NCI-H2029 treated with DMSO at 0.1 percent for 48 hours (cell line): ENCODE measurements at regions not wholly inside any gene's neighbourhood (a gene's known extent, or its start where the extent isn't known, plus 50 kb on each side); places are given as distances from the start of the nearest gene placed in this dataset.
"Not testable (repeated sequence)": the region's sequence is repeated elsewhere in the genome, so short reads cannot be mapped to it uniquely, and the experiment has no call there.

Experiments used
- DNase-seq: peaks from one replicate; lab custom pipeline; 2025; lab: John Stamatoyannopoulos, UW

DNA sequence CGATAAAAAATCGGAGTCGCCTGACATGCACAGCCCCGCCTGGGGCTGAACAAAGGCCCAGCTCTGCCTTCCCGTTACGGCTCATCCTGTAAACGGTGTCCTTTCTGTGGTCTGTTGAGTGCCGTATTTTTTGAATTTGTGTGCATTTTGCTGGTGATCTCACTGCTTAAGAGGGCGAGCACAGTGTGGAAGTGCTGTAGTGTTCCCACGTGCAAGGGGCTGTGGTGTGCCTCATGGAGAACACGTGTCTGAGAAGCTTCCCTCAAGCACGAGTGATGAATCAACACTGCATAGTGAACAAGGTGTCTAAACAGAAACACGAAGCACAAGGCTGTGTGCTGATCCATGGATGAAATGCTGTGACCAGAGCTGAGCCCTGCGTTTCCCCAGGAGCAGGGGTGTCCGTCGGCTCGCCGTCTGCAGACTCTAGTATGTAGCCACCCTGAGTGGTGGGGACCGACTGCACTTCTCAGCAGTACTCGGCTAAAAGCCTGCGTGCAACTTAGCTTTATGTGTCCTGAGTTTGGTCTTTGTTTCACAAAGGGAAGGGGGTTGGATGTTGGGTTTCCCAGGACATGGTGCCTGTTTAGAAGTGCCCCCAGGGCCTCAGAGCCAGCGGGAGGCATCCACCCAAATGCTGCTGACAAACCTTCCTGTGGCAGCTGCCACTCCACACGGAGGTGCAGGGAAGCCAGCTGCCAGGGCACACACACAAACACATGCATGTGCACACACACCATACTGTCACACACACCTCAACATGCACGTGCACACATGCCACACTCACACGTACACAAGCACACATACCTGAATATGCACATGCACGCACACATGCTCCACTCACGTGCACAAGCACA lies 77.2 kb upstream of the IRX4 start:
- DNase-seq = no peak

DNA sequence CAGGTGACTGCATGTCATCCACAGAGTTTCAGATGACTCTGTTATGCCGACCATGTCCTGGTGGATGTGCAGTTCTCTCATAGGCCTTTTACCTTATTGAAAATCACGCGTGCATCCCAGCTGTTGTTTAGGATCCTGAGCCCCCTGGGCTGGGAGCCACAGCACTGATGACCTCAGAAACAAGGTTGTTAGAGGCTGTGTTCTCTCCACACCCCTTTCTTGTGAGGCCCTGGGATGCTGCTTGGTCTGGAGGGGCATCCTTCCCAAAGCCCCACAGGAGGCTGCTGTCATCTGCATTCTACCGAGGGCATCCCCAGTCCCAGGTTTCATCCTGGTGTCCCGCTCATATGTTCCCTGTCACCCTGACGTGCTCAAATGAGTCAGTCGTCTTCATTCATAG lies 76.5 kb upstream of the IRX4 start:
- no peak for DNase-seq

DNA sequence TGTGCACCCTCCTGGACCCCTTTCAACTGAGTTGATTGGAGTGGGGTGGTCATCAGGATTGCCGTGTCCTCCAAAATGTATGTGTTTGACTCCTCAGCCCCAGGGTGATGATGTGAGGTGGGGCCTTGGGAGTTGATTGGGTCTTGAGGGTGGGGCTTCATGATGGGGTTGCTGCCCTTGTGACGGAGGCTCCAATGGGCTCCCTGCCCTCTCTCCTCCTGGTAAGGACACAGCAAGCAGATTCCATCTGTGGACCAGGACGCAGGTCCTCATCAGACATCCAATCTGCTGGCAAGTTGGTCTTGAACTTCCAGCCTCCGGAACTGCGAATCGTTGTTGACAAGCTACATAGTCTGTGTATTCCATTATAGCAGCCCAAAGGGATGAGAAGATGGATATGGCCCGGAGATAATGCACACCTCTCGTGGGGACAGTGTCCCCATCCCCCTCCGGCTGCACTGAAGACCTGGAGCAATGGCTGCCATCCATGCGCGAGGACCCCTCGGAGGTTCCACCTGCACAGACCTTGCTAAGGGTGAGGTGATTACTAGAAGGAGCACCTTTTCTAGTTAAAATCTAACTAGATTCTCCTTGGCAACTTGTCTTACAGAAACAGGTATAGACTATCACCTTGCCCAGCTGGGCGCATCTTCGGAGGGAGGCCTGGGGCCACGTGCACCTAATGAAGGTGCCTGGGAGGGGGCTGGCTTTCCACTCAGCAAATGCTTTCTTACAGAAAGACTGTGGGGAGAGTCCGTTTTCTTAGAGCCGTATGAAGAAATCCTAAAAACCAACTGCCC lies 75.7 kb upstream of the IRX4 start:
- no peak for DNase-seq

GRCh38 chr5:1955586-1955985 lies 72.9 kb upstream of the IRX4 start:
- DNase-seq = no peak

GRCh38 chr5:1953710-1954109 lies 71.0 kb upstream of the IRX4 start:
- DNase-seq = not testable (repeated sequence)

DNA sequence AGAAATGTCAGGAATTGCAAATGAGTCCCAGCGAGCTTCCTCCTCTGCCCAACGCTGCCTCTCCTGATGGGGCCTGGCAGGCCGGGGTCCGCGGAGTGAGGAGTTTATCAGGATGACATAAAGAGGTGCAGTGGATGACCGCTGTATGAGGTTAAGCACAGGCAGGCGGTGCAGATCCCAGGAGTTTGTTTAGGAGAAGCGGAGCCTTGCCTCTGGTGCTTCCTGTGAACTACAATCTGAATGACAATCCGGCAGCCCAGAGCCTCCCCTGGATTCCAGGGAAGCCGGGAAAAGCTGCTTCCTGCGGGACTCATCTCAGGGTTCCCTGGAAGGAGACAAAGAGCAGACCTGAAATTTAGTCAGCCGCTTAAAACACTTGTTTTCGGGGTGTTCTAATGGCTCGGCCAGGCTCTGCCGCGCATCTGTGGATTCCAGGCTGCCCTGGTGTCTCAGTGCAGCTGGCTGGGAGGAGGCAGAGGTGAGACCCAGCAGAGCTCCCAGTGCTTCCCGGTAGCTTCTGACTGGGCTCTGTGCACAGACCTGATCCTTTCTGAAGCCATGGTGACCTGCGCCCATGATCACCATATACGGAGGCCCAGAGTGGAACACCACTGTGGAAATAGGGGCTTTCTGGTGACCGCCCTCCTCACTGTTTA lies 69.8 kb upstream of the IRX4 start:
- no peak for DNase-seq

- DNase-seq = no peak
These were observed 69.3 kb upstream of the IRX4 start for GRCh38 chr5:1952021-1952420.

DNA sequence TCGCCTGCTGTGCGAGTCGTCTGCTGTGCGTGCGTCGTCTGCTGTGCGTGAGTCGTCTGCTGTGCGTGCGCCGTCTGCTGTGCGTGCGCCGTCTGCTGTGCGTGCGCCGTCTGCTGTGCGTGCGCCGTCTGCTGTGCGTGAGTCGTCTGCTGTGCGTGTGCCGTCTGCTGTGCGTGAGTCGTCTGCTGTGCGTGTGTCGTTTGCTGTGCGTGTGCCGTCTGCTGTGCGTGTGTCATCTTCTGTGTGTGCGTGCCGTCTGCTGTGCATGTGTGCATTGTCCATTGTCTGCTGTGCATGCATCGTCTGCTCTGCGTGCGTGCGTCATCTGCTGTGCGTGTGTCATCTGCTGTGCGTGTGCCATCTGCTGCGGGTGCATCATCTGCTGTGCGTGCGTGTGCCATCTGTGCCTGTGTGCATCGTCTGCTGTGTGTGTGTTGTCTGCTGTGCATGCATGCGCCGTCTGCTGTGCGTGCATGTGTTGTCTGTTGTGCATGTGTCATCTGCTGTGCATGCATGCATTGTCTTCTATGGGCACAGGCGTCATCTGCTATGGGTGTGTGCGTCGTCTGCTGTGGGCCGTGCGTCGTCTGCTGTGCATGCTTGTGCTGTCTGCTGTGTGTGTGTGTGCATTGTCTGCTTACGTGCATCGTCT lies 68.6 kb upstream of the IRX4 start:
- no peak for DNase-seq

- DNase-seq = no peak
These were observed 68.0 kb upstream of the IRX4 start for GRCh38 chr5:1950708-1951103.

DNA sequence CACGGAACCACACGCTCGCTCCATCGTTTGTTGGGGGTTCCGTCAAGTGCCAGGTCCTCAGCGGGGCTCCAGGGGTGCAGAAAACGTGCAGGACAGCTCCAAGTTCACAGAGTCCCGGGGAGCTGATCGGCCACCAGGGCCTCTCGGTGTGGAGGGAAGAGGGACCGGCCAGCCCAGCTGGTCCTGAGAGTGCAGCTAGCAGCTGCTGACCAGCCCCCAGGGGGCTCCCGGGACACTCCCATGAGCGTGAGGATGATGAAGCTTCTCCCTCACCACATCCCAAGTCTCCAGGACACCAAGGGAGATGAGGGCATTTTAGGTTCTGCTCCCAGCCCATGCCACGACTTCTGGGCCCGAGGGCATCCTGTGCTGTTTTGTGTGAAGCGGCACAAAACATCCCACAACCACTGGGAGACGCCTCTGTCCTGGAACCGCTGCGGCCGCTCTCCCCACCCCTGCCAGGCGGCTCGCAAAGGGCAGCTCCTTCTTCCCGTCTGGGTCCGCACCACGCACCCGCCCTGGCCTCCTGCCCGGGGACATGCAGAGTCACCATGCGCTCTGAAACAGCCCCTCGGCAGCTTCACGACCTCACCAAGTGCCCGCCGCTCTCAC lies 67.5 kb upstream of the IRX4 start:
- no peak for DNase-seq

DNA sequence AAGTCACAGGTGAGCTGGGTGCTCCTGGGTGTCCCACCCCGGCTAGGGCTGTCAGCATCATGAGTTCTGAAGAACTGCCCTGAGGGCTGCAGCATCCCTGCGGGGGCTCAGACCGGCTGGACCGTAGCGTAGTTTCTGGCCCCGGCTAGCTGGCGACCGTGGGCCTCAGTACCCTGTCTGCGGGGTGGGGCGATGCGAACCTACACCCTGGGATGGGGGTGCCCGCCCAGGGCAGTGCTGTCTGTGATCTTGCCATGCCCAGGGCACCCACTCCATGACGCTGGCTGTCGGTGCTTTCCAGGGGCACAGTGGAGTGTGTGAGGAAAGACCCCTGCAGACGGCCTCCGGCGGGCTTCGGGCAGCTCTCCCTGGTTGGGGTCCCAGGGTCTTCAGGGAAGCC lies 66.5 kb upstream of the IRX4 start:
- no peak for DNase-seq

GRCh38 chr5:1948663-1949191 lies 66.0 kb upstream of the IRX4 start:
- no peak for DNase-seq

DNA sequence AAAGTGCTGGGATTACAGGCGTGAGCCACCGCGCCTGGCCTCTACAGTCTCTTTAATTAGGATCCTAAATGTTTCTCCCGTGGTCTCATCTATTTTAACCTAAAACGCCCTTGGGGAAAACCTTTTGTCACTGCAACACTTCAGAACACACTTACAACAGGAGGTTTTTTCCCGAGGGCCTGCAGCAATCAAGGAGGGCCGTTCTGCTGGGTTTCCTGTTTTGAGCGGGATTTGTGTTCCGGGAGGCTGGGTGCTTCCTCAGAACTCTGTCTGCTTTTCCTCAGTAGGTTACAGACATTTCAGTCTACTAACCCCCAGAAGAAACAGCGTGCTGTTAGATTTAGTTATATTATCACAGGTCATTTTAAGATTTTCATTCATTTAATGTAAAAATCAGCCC lies 65.4 kb upstream of the IRX4 start:
- DNase-seq = no peak

DNA sequence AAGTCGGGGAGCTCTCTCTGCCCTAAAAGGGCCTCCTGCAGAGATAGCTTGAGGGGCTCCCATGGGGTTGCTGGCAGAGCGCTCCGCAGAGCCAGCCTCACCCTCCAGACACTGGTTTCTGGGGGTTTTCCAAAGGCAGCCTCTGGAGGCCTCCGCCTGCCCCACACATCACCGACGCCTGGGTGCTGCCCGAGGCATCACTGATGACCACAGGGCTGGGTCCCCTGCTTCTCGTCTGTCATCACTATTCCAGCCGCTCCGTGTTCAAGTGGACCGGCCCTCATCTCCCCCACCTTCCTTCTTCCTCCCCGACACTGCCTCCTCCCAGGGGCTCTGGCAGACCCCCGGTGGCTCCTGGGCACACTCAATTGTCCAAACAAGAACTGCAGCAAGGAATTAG lies 64.1 kb upstream of the IRX4 start:
- no peak for DNase-seq

- no peak for DNase-seq
These were observed 63.5 kb upstream of the IRX4 start for GRCh38 chr5:1946122-1946677.

GRCh38 chr5:1945606-1946005 lies 62.9 kb upstream of the IRX4 start:
- DNase-seq = no peak

DNA sequence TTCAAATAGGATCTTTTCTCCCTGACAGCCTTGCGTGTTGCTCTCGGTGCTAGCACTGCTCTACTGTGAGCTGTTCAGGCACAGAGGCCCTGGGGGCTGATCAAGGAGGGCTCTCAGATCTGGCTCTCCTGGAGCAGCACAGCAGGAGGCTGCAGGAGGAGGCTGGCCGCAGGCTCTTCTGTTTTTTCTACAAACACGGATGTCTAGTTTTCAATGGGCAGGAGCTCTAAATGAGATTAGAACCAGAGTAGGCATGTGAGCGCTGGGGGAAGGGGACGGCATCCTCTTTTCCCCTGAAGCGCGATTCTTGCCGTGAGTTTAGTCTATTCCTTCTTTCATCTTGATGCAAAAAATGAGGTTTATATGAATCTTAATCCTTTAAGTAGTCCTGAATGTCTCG lies 61.7 kb upstream of the IRX4 start:
- DNase-seq = no peak

GRCh38 chr5:1943481-1943880 lies 60.8 kb upstream of the IRX4 start:
- no peak for DNase-seq

DNA sequence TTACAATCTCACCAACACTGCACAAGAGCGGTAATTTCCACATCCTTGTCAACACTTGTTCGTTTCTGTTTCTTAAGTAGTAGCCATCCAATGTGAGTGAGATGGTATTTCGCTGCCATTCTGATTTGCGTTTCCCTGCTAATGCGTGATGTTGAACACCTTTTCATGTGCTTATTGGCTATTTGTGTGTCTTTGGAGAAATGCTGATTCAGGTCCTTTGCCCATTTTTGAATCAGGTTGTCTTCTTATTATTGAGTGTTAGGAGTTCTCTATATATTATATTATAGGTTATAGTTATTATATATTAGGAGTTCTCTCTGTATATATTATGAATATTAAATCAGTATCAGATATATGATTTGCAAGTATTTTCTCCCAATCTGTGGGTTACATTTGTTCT lies 59.9 kb upstream of the IRX4 start:
- no peak for DNase-seq

GRCh38 chr5:1942158-1942557 lies 59.4 kb upstream of the IRX4 start:
- no peak for DNase-seq

DNA sequence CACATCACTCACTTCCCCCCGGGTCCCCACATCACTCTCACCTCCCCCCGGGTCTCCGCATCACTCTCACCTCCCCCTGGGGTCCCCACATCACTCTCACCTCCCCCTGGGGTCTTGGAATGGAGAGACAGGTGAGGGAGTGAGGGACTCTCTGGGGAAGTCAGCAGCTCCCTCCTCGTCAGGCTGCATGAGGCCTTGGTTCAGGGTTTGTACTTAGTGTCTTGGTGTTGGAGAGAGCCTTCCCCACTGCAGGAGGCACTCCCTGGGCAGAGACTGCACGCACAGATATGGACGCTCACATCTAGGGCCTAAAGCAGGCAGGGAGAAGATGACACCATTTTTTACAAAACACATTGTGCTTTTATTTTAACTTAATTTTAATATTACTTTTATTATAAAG lies 56.5 kb upstream of the IRX4 start:
- DNase-seq = no peak
